Heart left ventricle (tissue), 16 donors: ENCODE measurements at regions not wholly inside any gene's neighbourhood (a gene's known extent, or its start where the extent isn't known, plus 50 kb on each side); places are given as distances from the start of the nearest gene placed in this dataset.
A peak's percentile ranks its signal among the peaks of the same experiment; 100 is the strongest.

Experiments
- ATAC-seq, 4 donors: fragments of 200-7000 bp; cut with Tn5 transposase; one replicate each; pipeline ENCODE4 v1.9.1; 2020 to 2022; ENCODE audit warnings: moderate library complexity in 4 of 4, mild to moderate bottlenecking in 3 of 4, moderate number of reproducible peaks in 1 of 4
- DNase-seq, 5 donors: peaks; one replicate each; pipeline ENCODE4 v3.0.0-alpha.2; 2020
- H3K27ac ChIP-seq, 12 donors: fragments of 200-600 bp; sonication (generic) in 4 of 12; one replicate each; pipeline versions ENCODE4 v1.5.0 to v1.8.0; 2016 to 2022; ENCODE audit warnings: mild to moderate bottlenecking in 2 of 12
- H3K27me3 ChIP-seq, 9 donors: fragments of 200-600 bp; sonication (generic) in 2 of 9; one replicate each; pipeline versions ENCODE4 v1.5.1 to v1.8.0; 2016 to 2022; ENCODE audit warnings: mild to moderate bottlenecking in 3 of 9
- H3K36me3 ChIP-seq, 9 donors: fragments of 200-600 bp; sonication (generic) in 2 of 9; one replicate each; pipeline versions ENCODE4 v1.5.0 to v1.8.0; 2018 to 2022; ENCODE audit warnings: mild to moderate bottlenecking in 2 of 9
- H3K4me1 ChIP-seq, 12 donors: fragments of 200-600 bp; sonication (generic) in 4 of 12; one replicate each; pipeline versions ENCODE4 v1.5.0 to v1.8.0; 2016 to 2022; ENCODE audit warnings: mild to moderate bottlenecking in 3 of 12
- H3K4me3 ChIP-seq, 12 donors: fragments of 200-600 bp; sonication (generic) in 4 of 12; one replicate each; pipeline versions ENCODE4 v1.5.0 to v1.8.0; 2017 to 2022; ENCODE audit warnings: mild to moderate bottlenecking in 9 of 12, moderate library complexity in 4 of 12
- H3K9me3 ChIP-seq, 12 donors: fragments of 200-600 bp; sonication (generic) in 4 of 12; one replicate each; pipeline versions ENCODE4 v1.5.0 to v1.8.0; 2016 to 2022; ENCODE audit warnings: mild to moderate bottlenecking in 1 of 12
- POLR2A ChIP-seq, 2 donors: fragments of 450-650 bp; IDR thresholded peaks; one replicate each; pipeline ENCODE4 v1.6.1; 2017; ENCODE audit warnings: antibody characterized with exemption in 2 of 2, mild to moderate bottlenecking in 2 of 2, moderate library complexity in 2 of 2
- WGBS, 4 donors: extraction: QIAGEN DNeasy Blood & Tissue Kit in 2 of 4; methylation state at CpG; one replicate each; pipeline versions ENCODE4 v1.1.5 to v1.1.7; 2013 to 2018; 5-methylcytosine and 5-hydroxymethylcytosine counted together
- intact Hi-C, 10 donors: fragments of 100-400 bp; cut with DNase I; formaldehyde crosslinking; loops; one replicate each; pipeline versions ENCODE4 v1.11.1 to v1.14.2; 2022
- TF ChIP-seq, protein P1 (sequence below), 12 donors: fragments of 200-600 bp; sonication (generic) in 4 of 12; IDR thresholded peaks; one replicate each; pipeline versions ENCODE4 v1.5.0 to v1.8.0; 2018 to 2022; ENCODE audit warnings: antibody characterized with exemption in 12 of 12, mild to moderate bottlenecking in 5 of 12
- donor health status: ischemic (EF 13 %, LVEDD 7.1; RV severe dilation, severe dysfunction).
- donor health status: healthy with polysubstance abuse.
- donor health status: DM: no; HTN: yes; CAD: no.
- donor health status: DM: no; HTN: no; CAD: no.
- donor health status: ischemic (EF 25% LVEDD 6.9; RV normal size, moderate dysfunction).
- donor health status: ischemic (EF 25% LVEDD 5.7; RV mildly dilated, moderate dysfunction).
- donor health status: healthy.
- donor health status: DM: yes; HTN: yes; CAD: no.
- donor health status: ischemic (EF 35%, LVEDD 5.7; RV mildly dilated, moderate dysfunction).
- donor health status: nonischemic (EF 11% LVEDD 7.7; RV severe dilation, severe dysfunction).
- donor health status: DM: yes; HTN: yes; CAD: no.
- donor health status: PGD.
- donor health status: ischemic (EF 29% LVEDD 5.4; RV normal size, mild dysfunction).
- donor health status: nonischemic (EF 23%, LVEDD 6.1; RV moderate dilation, normal function).

DNA sequence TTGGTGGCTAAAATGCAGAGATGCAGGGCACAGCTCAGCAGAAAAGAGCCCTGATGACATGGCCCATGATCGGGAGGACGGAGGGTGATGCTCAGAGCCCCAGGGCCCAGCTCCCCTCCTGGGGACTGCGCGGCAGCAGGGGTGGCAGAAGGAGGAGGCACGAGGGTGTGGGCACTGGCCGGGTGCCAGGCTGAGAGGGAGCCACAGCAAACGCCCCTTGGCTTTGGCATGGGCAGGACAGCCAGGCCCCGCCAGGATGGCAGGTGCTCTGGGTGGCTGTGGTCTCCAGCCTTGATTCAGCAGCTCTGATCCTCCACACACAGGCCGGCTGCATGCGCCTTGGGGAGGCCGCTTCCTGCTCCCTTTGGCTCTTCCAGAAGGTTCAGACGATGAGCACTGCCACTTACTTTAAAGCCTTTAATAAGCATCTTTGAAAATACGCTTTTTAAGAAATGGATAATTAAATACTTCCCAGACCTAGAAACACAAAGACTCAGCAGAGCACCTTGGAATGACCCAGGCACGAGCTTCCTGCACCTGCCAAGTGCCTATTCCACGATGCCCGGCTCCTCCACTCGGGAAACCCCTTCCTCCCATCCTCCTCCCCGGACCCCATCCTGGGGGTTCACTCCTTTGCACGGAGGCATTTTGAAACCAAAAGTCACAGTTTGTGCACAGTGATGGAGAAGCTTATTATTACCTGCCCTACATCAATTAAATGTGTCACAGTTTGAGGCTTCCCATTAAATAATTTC, 78.5 kb upstream of the SNTG2 start:
- ATAC-seq (peak in 1 of 4 donors; percentile 15), DNase-seq (no peak)
- Histone ChIP-seq H3K27me3 (peaks cover 3 to 55% (median 16%) of the 10 kb centered on the region in 9 donors), H3K36me3 (no peaks in the 10 kb centered on the region), H3K4me3 (no peak overlapping the region), H3K4me1 (no peaks in the 10 kb centered on the region), H3K9me3 (no peaks in the 10 kb centered on the region), H3K27ac (no peak overlapping the region)
- intact Hi-C loops, result no loop called here
- 75 to 81% (median 76%) methylated on average over 12 to 19 of the region's 19 CpGs for WGBS, 4 donors
- TF ChIP-seq POLR2A (IDR thresholded peaks at IDR 0.05), result no peak
- TF ChIP-seq, protein P1, sequence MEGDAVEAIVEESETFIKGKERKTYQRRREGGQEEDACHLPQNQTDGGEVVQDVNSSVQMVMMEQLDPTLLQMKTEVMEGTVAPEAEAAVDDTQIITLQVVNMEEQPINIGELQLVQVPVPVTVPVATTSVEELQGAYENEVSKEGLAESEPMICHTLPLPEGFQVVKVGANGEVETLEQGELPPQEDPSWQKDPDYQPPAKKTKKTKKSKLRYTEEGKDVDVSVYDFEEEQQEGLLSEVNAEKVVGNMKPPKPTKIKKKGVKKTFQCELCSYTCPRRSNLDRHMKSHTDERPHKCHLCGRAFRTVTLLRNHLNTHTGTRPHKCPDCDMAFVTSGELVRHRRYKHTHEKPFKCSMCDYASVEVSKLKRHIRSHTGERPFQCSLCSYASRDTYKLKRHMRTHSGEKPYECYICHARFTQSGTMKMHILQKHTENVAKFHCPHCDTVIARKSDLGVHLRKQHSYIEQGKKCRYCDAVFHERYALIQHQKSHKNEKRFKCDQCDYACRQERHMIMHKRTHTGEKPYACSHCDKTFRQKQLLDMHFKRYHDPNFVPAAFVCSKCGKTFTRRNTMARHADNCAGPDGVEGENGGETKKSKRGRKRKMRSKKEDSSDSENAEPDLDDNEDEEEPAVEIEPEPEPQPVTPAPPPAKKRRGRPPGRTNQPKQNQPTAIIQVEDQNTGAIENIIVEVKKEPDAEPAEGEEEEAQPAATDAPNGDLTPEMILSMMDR (IDR thresholded peaks at IDR 0.05), result no peak

DNA sequence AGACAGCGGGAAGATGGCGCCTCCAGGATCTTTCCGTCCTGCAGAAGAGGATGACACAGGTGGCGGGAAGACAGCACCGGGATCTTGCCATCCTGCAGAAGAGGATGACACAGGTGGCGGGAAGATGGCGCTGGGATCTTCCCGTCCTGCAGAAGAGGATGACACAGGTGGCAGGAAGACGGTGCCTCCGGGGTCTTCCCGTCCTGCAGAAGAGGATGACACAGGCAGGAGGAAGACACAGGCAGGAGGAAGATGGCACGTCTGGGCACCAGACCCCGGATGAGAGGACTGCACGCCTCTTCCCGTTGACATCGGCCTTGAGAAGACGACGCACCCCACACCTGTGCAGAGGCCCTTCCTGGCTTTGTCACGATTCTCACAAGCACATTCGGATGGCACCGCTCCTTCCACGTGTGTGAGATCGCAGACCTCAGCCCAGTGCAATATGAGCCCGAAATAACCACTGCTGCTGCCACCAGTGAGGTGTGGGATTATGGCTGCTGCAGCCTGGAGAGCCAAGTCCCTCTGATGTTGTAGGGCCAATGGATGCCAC, 79.4 kb upstream of the SNTG2 start:
- peaks cover 3 to 62% (median 16%) of the 10 kb centered on the region in 9 donors for H3K27me3 ChIP-seq
- H3K36me3 ChIP-seq, result no peaks in the 10 kb centered on the region
- intact Hi-C loops, result no loop called here
- H3K4me1 ChIP-seq, result no peaks in the 10 kb centered on the region
- no peak overlapping the region for H3K4me3 ChIP-seq
- TF ChIP-seq POLR2A (IDR thresholded peaks at IDR 0.05), result no peak
- TF ChIP-seq, protein P1 (IDR thresholded peaks at IDR 0.05), result no peak
- no peak for ATAC-seq
- H3K27ac ChIP-seq, result no peak overlapping the region
- 82 to 88% (median 86%) methylated on average over 23 to 24 of the region's 24 CpGs for WGBS, 4 donors
- H3K9me3 ChIP-seq, result no peaks in the 10 kb centered on the region
- no peak for DNase-seq

DNA sequence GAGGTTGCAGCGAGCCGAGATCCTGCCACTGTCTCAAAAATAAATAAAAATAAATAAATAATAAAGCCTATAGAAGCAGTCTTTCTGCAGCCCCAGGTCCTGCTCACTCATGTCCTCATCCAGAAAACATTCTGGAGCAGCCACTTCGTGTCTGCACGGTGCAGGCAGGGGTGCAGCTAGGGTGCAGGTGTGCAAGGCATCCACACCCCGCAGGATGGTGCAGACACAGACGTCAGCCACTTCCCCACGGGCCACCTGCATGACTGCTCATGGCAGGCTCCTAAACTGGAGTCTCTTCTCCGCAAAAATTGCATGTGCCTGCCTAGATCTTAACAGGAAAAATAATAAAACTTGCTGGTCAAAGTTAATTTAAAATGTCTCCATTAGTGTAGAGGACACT, 80.2 kb upstream of the SNTG2 start:
- ATAC-seq (no peak), DNase-seq (no peak)
- 73 to 84% (median 80%) methylated on average over 8 of the region's 8 CpGs for WGBS, 4 donors
- peaks cover 0 to 2% (median 0%) of the 10 kb centered on the region in 12 donors for H3K4me1 ChIP-seq
- no peak overlapping the region for H3K4me3 ChIP-seq
- H3K36me3 ChIP-seq, result no peaks in the 10 kb centered on the region
- no peaks in the 10 kb centered on the region for H3K9me3 ChIP-seq
- intact Hi-C loops, result no loop called here
- peaks cover 3 to 61% (median 16%) of the 10 kb centered on the region in 9 donors for H3K27me3 ChIP-seq
- H3K27ac ChIP-seq, result no peak overlapping the region
- TF ChIP-seq POLR2A (IDR thresholded peaks at IDR 0.05), result no peak
- TF ChIP-seq, protein P1 (IDR thresholded peaks at IDR 0.05), result no peak

DNA sequence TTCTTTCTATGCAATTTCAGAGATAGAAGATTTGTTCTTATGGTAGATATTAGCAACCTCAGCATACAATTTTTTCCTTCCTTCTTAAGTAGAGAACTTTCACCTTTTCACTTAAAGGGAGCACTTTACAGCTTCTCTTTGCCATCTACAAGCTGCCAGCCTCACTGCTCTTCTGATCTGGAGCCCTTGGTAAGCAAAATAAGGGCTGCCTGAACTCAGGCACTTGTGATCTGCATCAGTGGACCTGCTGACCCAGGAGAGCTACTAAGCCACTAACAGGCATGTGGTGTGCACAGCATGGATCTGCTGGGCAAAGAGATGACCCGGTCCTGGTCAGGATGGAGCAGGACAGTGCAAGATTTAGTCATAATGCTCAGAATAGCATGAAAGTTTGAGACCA, 80.8 kb upstream of the SNTG2 start:
- TF ChIP-seq POLR2A (IDR thresholded peaks at IDR 0.05), result no peak
- TF ChIP-seq, protein P1 (IDR thresholded peaks at IDR 0.05), result no peak
- H3K27me3 ChIP-seq, result peaks cover 3 to 56% (median 16%) of the 10 kb centered on the region in 9 donors
- DNase-seq (no peak), ATAC-seq (no peak)
- no peak overlapping the region for H3K4me3 ChIP-seq
- intact Hi-C loops, result no loop called here
- H3K9me3 ChIP-seq, result no peaks in the 10 kb centered on the region
- 71 to 86% (median 82%) methylated on average over 1 of the region's 1 CpG for WGBS, 4 donors
- H3K36me3 ChIP-seq, result no peaks in the 10 kb centered on the region
- no peak overlapping the region for H3K27ac ChIP-seq
- H3K4me1 ChIP-seq, result peaks cover 0 to 2% (median 0%) of the 10 kb centered on the region in 12 donors
